B cell (primary cell): ENCODE measurements at regions not wholly inside any gene's neighbourhood (a gene's known extent, or its start where the extent isn't known, plus 50 kb on each side); places are given as distances from the start of the nearest gene placed in this dataset.

Experiments used
- CTCF ChIP-seq: fragments of 200-600 bp; IDR thresholded peaks from one replicate; pipeline ENCODE4 v1.8.0; 2022; ENCODE audit warnings: antibody characterized with exemption, mild to moderate bottlenecking
- EZH2 ChIP-seq: IDR thresholded peaks from 2 replicates; pipeline ENCODE4 v1.6.1; 2012; ENCODE audit warnings: borderline replicate concordance, low read depth, mild to moderate bottlenecking, moderate library complexity, low read length; ENCODE audit not compliant: insufficient read depth, poor library complexity, severe bottlenecking

DNA sequence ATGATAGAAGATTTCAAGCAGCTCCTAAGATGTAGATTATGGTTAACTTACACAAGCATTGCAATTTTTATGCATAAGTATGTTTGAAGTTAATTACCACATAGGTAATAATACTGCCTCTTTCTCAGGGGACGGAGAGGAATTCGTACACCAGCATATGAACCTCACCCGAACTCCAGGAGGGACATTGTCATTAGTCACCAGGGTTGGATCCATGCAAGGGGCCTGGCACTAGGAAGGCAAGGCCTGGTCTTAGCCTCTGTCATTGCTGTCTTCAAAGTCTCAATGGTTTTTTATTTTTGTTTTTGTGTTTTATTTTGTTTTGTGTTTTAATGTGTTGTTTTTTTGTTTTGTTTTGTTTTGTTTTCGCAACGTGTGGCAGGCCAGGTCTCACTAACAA lies 145.6 kb upstream of the PPP2R2D start:
- TF ChIP-seq CTCF (no peak), EZH2 (no peak)
